ENCODE measurements at regions not wholly inside any gene's neighbourhood (a gene's known extent, or its start where the extent isn't known, plus 50 kb on each side); places are given as distances from the start of the nearest gene placed in this dataset.
"Not testable (repeated sequence)": the region's sequence is repeated elsewhere in the genome, so short reads cannot be mapped to it uniquely, and the experiment has no call there.

- not testable (repeated sequence) for H3K4me3 ChIP-seq (ENCODE audit: low read length); H3K9me3 ChIP-seq (ENCODE audit: control insufficient read depth, low read depth, low read length); H3K36me3 ChIP-seq (ENCODE audit: control insufficient read depth, insufficient read depth, low read length); H3K27me3 ChIP-seq (ENCODE audit: control insufficient read depth, insufficient read depth, low read length); H3K4me1 ChIP-seq (ENCODE audit: control insufficient read depth, insufficient read depth, low read length); DNase-seq; H3K27ac ChIP-seq (ENCODE audit: low read length)
- WGBS (ENCODE audit: insufficient coverage, low lambda C conversion rate) = no CpG with 5 or more reads among the region's 2 CpGs
Measured at GRCh38 chr10:42994909-42995308, 82.0 kb upstream of the RET start.

- Histone ChIP-seq H3K4me3 (ENCODE audit: low read length) (no peak overlapping the region), H3K27me3 (ENCODE audit: control insufficient read depth, insufficient read depth, low read length) (no peaks in the 10 kb centered on the region), H3K36me3 (ENCODE audit: control insufficient read depth, insufficient read depth, low read length) (no peaks in the 10 kb centered on the region), H3K9me3 (ENCODE audit: control insufficient read depth, low read depth, low read length) (no peaks in the 10 kb centered on the region), H3K27ac (ENCODE audit: low read length) (no peak overlapping the region), H3K4me1 (ENCODE audit: control insufficient read depth, insufficient read depth, low read length) (no peaks in the 10 kb centered on the region)
- DNase-seq = no peak
- no CpG with 5 or more reads among the region's 2 CpGs for WGBS (ENCODE audit: insufficient coverage, low lambda C conversion rate)
Measured at GRCh38 chr10:42995537-42995936, 81.3 kb upstream of the RET start.

- Histone ChIP-seq H3K4me3 (ENCODE audit: low read length) (no peak overlapping the region), H3K27ac (ENCODE audit: low read length) (no peak overlapping the region), H3K27me3 (ENCODE audit: control insufficient read depth, insufficient read depth, low read length) (no peaks in the 10 kb centered on the region), H3K36me3 (ENCODE audit: control insufficient read depth, insufficient read depth, low read length) (no peaks in the 10 kb centered on the region), H3K4me1 (ENCODE audit: control insufficient read depth, insufficient read depth, low read length) (no peaks in the 10 kb centered on the region), H3K9me3 (ENCODE audit: control insufficient read depth, low read depth, low read length) (no peaks in the 10 kb centered on the region)
- DNase-seq = no peak
- WGBS (ENCODE audit: insufficient coverage, low lambda C conversion rate) = no CpG with 5 or more reads among the region's 5 CpGs
Measured at GRCh38 chr10:42996588-42996987, 80.3 kb upstream of the RET start.

GRCh38 chr10:42997151-42997848 lies 79.6 kb upstream of the RET start:
- H3K4me3 ChIP-seq (ENCODE audit: low read length) = no peak overlapping the region
- H3K27ac ChIP-seq (ENCODE audit: low read length) = no peak overlapping the region
- WGBS (ENCODE audit: insufficient coverage, low lambda C conversion rate) = no CpG with 5 or more reads among the region's 6 CpGs
- no peaks in the 10 kb centered on the region for H3K9me3 ChIP-seq (ENCODE audit: control insufficient read depth, low read depth, low read length)
- H3K36me3 ChIP-seq (ENCODE audit: control insufficient read depth, insufficient read depth, low read length) = no peaks in the 10 kb centered on the region
- no peaks in the 10 kb centered on the region for H3K27me3 ChIP-seq (ENCODE audit: control insufficient read depth, insufficient read depth, low read length)
- no peak for DNase-seq
- no peaks in the 10 kb centered on the region for H3K4me1 ChIP-seq (ENCODE audit: control insufficient read depth, insufficient read depth, low read length)

- Histone ChIP-seq H3K9me3 (ENCODE audit: control insufficient read depth, low read depth, low read length) (no peaks in the 10 kb centered on the region), H3K4me3 (ENCODE audit: low read length) (no peak overlapping the region), H3K27ac (ENCODE audit: low read length) (no peak overlapping the region), H3K36me3 (ENCODE audit: control insufficient read depth, insufficient read depth, low read length) (no peaks in the 10 kb centered on the region), H3K4me1 (ENCODE audit: control insufficient read depth, insufficient read depth, low read length) (no peaks in the 10 kb centered on the region), H3K27me3 (ENCODE audit: control insufficient read depth, insufficient read depth, low read length) (no peaks in the 10 kb centered on the region)
- no CpG with 5 or more reads among the region's 4 CpGs for WGBS (ENCODE audit: insufficient coverage, low lambda C conversion rate)
- DNase-seq = no peak
Measured at GRCh38 chr10:42997849-42998165, 79.1 kb upstream of the RET start.

- Histone ChIP-seq H3K4me3 (ENCODE audit: low read length) (no peak overlapping the region), H3K27me3 (ENCODE audit: control insufficient read depth, insufficient read depth, low read length) (no peaks in the 10 kb centered on the region), H3K27ac (ENCODE audit: low read length) (no peak overlapping the region), H3K9me3 (ENCODE audit: control insufficient read depth, low read depth, low read length) (no peaks in the 10 kb centered on the region), H3K4me1 (ENCODE audit: control insufficient read depth, insufficient read depth, low read length) (no peaks in the 10 kb centered on the region), H3K36me3 (ENCODE audit: control insufficient read depth, insufficient read depth, low read length) (no peaks in the 10 kb centered on the region)
- no peak for DNase-seq
- no CpG with 5 or more reads among the region's 12 CpGs for WGBS (ENCODE audit: insufficient coverage, low lambda C conversion rate)
Measured at GRCh38 chr10:42998481-42999384, 78.1 kb upstream of the RET start.

GRCh38 chr10:42999385-43000020 lies 77.4 kb upstream of the RET start:
- DNase-seq = no peak
- no peaks in the 10 kb centered on the region for H3K27me3 ChIP-seq (ENCODE audit: control insufficient read depth, insufficient read depth, low read length)
- no peaks in the 10 kb centered on the region for H3K4me1 ChIP-seq (ENCODE audit: control insufficient read depth, insufficient read depth, low read length)
- no CpG with 5 or more reads among the region's 8 CpGs for WGBS (ENCODE audit: insufficient coverage, low lambda C conversion rate)
- H3K9me3 ChIP-seq (ENCODE audit: control insufficient read depth, low read depth, low read length) = no peaks in the 10 kb centered on the region
- H3K27ac ChIP-seq (ENCODE audit: low read length) = no peak overlapping the region
- H3K36me3 ChIP-seq (ENCODE audit: control insufficient read depth, insufficient read depth, low read length) = no peaks in the 10 kb centered on the region
- H3K4me3 ChIP-seq (ENCODE audit: low read length) = no peak overlapping the region

- no peak for DNase-seq
- H3K27ac ChIP-seq (ENCODE audit: low read length) = no peak overlapping the region
Measured at GRCh38 chr10:43000021-43000411, 76.9 kb upstream of the RET start.

GRCh38 chr10:43000651-43001426 lies 76.0 kb upstream of the RET start:
- no peak overlapping the region for H3K4me3 ChIP-seq (ENCODE audit: low read length)
- H3K4me1 ChIP-seq (ENCODE audit: control insufficient read depth, insufficient read depth, low read length) = no peaks in the 10 kb centered on the region
- H3K27ac ChIP-seq (ENCODE audit: low read length) = no peak overlapping the region
- no peaks in the 10 kb centered on the region for H3K9me3 ChIP-seq (ENCODE audit: control insufficient read depth, low read depth, low read length)
- WGBS (ENCODE audit: insufficient coverage, low lambda C conversion rate) = no CpG with 5 or more reads among the region's 16 CpGs
- no peaks in the 10 kb centered on the region for H3K27me3 ChIP-seq (ENCODE audit: control insufficient read depth, insufficient read depth, low read length)
- no peak for DNase-seq
- H3K36me3 ChIP-seq (ENCODE audit: control insufficient read depth, insufficient read depth, low read length) = no peaks in the 10 kb centered on the region

More at GRCh38 chr10:43000021-43000411, 76.9 kb upstream of the RET start:
- H3K36me3 ChIP-seq (ENCODE audit: control insufficient read depth, insufficient read depth, low read length) = no peaks in the 10 kb centered on the region
- no CpG with 5 or more reads among the region's 3 CpGs for WGBS (ENCODE audit: insufficient coverage, low lambda C conversion rate)
- no peaks in the 10 kb centered on the region for H3K9me3 ChIP-seq (ENCODE audit: control insufficient read depth, low read depth, low read length)
- H3K27me3 ChIP-seq (ENCODE audit: control insufficient read depth, insufficient read depth, low read length) = no peaks in the 10 kb centered on the region
- H3K4me1 ChIP-seq (ENCODE audit: control insufficient read depth, insufficient read depth, low read length) = no peaks in the 10 kb centered on the region
- no peak overlapping the region for H3K4me3 ChIP-seq (ENCODE audit: low read length)

GRCh38 chr10:43001427-43001795 lies 75.5 kb upstream of the RET start:
- Histone ChIP-seq H3K4me3 (ENCODE audit: low read length) (no peak overlapping the region), H3K4me1 (ENCODE audit: control insufficient read depth, insufficient read depth, low read length) (no peaks in the 10 kb centered on the region), H3K36me3 (ENCODE audit: control insufficient read depth, insufficient read depth, low read length) (no peaks in the 10 kb centered on the region), H3K9me3 (ENCODE audit: control insufficient read depth, low read depth, low read length) (no peaks in the 10 kb centered on the region), H3K27me3 (ENCODE audit: control insufficient read depth, insufficient read depth, low read length) (no peaks in the 10 kb centered on the region), H3K27ac (ENCODE audit: low read length) (no peak overlapping the region)
- DNase-seq = no peak
- WGBS (ENCODE audit: insufficient coverage, low lambda C conversion rate) = no CpG with 5 or more reads among the region's 3 CpGs
